ENCODE measurements at regions not wholly inside any gene's neighbourhood (a gene's known extent, or its start where the extent isn't known, plus 50 kb on each side); places are given as distances from the start of the nearest gene placed in this dataset.

DNA sequence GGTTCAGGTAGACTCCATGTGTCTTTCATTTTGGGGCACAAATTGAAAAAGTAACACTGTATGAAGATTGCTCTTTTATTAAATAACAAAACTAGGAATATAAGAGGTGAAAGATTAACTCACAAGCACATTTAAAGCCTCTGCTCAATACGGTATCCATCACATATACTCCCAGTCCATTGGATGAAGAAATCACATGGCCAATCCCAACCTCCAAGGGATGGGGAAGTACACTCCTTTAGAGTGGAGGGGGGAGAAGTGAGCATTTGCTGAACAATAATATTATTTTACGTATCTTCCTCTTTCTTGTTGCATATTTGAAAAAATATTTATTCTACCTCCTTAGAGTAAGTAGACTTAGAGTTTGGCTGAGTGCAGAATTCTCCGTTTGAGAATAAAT lies 316.5 kb downstream of the LMX1A start:
- no peak for DNase-seq (ENCODE audit: low spot score)
- intact Hi-C loops (cut with DNase I): no loop called here

DNA sequence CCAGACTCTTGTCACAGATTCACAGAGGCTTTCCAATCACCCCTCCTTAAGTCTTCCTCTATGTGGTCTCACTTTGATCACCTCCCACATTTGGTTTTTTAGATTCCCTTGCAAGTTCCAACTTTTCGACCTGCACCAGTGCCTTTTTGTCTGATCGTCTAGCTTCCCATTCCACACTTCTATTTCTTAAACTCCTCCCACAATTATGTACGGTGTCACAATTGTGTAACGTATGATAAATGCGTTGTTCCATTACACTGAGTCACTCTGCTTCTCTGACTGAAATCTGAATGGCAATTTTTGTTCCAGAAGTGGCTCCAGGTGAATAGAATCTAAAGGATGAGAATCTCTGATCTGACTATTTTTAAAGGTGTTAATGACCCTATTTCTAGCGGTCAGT lies 320.1 kb downstream of the LMX1A start:
- no peak for DNase-seq (ENCODE audit: low spot score)
- intact Hi-C loops (cut with DNase I): no loop called here

DNA sequence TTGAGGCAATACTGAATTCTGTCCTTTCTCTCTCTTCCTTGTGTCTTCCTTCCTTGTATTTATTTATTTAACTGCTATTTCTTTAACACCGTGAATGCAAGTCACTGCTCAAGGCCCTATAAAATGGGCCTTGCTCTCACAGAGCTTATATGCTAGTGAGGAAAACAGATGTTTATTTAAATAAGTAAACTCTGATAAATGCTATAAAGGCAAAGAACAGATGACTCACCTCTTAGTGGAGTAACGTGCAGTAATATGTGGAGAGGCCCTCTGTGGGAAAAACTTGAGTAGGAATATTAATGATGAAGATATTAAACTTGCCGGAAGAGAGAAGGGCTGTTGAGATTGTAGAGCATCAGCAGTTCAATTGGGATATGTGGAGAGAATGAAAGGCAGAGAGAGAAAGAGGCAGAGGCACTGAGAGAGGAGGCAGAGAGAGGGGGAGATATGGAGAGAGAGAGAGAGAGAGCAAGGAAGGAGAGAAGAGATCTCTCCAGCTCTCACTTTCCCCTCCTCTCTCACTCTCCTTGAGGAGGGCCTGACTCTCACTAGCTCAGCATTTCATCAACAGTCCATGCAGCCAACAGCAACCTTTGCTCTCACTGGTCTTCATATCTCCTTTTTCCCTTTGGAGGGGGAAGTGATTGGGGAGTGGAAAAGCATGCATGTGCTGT lies 322.2 kb downstream of the LMX1A start:
- intact Hi-C loops (cut with DNase I): no loop called here
- no peak for DNase-seq (ENCODE audit: low spot score)

DNA sequence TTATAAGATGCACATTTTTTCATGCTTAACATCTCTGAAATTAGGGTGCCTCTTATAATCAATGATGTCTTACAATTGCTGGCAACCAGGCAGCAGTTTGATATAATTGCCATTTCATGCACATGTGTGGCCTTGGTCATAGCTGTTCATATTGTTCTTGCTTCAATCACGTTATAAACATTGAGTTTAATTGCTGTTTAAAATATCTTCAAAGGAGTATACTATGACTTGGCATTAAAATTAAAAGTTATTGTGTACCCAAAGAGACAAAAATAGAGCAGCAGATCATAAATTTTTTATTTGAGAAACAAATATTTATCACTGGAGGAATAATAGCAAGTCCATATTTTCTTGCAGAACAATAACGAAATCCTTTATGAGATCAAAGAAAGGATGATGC lies 325.5 kb downstream of the LMX1A start:
- no peak for DNase-seq (ENCODE audit: low spot score)
- intact Hi-C loops (cut with DNase I): no loop called here

DNA sequence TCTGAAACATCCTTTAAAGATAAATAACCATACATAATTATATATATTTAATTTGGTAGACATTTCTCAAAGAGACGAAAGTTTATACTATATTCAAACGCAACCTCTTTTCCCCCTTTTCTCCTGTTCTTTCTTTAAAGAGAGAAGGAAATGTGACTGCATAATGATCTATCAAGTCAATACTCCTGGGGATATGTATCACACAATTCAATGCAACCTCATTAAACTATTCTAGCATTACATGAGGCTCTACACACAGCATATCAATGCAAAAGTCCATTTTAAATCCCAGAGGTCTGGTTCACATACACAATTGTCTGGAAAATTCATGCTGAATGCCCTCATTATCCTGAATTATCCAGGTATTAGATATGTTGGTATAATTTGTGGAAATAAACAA lies 330.7 kb downstream of the LMX1A start:
- intact Hi-C loops (cut with DNase I): no loop called here
- DNase-seq (ENCODE audit: low spot score): no peak

DNA sequence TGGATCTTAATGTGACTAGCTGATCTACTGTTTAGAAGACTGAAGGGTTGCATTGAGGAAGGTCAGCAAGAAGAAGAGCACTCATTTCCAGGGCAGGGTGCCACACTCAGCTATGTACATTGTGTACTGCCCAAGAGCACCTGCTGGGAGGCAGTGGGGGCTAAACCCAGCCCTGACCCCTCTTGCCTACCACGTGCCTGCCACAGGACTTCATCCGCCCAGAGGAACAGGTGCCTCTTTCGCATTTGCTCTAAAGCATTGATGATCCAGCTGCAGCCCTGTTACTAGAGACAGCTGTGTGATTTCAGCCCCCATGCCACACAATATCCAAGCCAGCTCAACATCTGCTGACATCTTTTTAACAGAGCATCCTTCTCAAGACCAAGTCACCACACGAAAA lies 341.8 kb downstream of the LMX1A start:
- no peak for DNase-seq (ENCODE audit: low spot score)
- intact Hi-C loops (cut with DNase I): no loop called here

DNA sequence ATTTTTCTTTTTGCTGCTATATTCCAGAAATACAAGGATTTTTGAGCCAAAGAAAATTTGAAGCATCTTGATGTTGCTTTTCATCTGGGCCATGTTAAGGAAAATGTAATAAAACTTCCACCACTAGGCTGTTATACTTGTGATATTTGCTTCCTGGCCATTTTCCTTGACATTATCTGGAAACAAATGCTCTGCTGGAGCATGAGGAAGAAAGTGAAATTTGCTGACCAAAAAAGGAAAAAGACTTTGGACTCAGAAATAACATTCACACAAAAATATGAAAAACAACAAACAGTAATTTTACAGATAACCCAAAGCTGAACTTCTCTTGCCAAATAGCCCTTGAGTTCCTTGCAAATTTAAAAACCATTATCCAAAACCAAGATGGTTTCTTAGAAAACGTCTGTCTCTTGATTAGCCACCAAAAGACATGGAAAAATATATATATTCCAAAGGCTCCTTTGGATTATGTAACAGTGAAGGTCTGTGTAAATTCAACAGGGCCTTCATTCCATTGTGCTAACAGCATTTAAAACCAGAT lies 344.5 kb downstream of the LMX1A start:
- intact Hi-C loops (cut with DNase I): no loop called here
- no peak for DNase-seq (ENCODE audit: low spot score)

DNA sequence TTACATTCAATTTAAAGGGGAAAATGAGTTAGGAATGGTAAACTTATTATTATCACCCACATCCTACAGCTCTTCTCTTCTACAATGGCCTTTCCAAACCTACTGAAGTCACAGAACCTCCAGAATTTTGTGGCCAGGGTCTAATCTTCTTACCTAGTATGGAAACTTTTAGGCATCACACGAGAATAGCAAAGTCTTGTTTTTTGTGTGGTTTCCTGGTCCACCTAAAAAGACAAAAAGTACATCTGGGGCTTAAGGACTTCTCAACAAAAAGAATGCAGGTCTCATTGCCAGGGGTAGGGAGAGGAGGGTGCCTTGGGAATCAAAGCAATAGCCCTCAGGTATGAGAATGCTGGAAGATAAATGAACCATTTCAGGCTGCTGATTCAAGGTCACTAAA lies 345.3 kb downstream of the LMX1A start:
- intact Hi-C loops (cut with DNase I): no loop called here
- DNase-seq (ENCODE audit: low spot score): no peak

DNA sequence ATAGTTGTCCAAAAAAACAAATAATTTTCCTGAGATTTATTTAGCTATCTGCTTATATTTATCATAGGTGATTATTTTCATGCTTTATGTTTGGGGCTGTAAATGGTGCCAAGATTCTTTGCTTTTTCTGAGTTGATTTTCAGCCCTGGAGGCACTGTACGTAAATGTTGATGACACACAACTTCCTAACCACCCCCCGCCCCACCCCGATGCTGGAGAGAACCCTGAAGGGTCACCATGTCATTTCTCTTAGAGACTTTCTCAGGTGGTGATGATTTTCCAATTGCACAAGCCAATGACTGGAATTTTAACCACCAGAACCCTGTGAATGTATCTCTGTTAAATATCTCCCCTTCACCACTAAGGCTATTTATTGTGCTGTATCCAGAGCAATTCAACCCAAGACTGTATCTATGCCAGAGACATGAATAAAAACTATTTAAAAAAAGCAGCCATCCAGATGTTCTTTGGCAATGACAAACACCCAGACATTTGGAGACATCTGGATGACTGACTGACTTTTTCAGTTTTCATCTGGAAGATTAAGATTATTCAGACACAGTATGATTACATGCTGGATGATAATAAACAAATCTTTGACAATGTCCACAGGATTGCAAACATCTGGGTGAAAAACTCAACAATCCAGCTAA lies 346.0 kb downstream of the LMX1A start:
- no peak for DNase-seq (ENCODE audit: low spot score)

DNA sequence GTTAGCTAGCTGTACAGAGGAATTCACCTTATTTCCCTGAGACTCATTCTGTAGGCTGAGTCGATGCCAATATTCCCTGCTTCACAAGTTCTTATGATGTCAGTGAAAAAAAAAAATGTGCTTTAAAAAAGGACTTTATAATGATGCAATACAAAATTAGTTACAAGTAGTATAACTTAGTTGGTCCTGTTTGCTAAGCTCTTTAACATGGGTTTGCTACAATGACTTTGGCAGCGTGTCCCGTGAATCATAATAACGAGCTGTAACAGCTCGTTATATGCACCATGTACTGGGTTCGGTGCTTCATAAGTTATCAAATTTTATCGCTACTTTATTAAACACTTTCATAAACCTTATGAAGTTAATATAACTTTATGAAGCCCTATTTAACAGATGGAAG lies 349.7 kb downstream of the LMX1A start:
- intact Hi-C loops (cut with DNase I): no loop called here

More for the DNA sequence above, 346.0 kb downstream of the LMX1A start:
- intact Hi-C loops (cut with DNase I): no loop called here

DNA sequence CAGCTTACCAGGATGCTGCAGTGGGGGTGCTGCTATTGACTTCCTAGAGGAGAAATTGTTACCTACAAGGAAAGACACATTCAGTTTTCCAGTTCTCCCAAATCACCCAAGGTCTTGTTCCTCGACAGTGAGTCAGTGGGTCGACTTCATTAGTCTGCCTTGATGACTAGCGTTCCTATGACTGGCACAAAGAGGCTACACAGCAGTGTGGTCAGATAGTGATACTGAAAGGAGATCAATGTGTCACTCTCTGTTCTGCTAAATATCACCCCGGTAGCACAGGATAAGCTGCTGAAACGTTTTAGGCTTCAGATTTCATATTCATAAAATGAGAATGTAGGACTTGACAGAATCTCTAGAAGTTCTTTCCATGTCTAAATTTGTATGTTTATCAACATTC lies 357.4 kb downstream of the LMX1A start:
- intact Hi-C loops (cut with DNase I): no loop called here

More for the DNA sequence above, 349.7 kb downstream of the LMX1A start:
- no peak for DNase-seq (ENCODE audit: low spot score)

DNA sequence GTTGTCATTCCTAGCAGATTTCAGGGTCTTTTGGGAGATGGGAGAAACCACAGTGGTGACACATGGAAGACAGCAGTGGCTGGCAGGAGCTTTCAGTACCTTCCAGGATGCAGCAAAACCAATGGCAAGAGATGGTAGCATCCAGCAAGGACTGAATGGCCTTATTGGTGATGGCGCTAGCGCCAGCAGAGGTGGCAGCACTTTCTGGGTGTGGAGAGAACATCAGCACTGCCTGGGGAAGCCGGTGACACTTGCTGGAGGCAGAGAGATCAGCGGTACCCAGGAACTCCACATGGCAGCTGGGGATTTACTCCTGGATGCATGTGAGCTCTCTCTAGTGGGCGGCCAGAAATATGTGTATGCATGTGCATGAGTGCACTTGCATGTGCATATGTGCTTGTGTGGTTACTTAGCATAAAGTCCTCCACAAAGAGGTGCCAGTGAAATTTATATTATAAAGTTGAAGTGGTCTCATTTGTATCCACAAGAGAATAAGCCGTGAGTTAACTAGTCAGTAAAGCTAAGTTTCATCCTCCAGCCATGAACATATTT lies 364.7 kb downstream of the LMX1A start:
- DNase-seq (ENCODE audit: low spot score): no peak
- intact Hi-C loops (cut with DNase I): no loop called here

More for the DNA sequence above, 357.4 kb downstream of the LMX1A start:
- no peak for DNase-seq (ENCODE audit: low spot score)

DNA sequence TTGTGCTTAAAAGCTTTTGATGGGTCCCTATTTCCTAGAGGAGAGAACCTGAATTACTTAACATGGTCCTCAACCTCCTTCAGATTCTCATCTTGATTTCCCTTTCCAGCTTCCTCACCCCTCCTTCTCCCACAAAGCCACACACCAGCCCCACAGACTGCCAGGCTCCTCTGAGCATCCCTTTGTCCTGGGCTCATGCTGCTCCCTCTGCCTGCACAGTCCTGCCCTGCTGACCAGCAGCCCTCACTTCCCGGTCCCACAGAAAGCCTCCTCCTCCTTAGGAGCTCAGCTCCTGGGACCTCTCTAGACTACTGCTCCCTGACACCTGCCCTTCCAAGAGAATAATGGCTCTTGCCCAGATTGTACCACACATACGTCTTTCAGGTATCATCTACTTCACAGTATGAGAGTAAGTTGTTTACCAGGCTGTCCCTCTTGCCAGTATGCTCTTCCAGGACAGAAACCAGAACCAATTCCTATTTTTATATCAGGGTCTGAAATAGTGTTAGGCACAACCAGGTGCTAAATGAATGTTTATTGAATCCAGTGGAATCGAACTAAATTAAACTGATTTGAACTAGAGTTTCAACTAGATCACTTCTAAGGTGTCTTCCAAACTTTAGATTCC lies 373.4 kb downstream of the LMX1A start:
- intact Hi-C loops (cut with DNase I): no loop called here
- no peak for DNase-seq (ENCODE audit: low spot score)

DNA sequence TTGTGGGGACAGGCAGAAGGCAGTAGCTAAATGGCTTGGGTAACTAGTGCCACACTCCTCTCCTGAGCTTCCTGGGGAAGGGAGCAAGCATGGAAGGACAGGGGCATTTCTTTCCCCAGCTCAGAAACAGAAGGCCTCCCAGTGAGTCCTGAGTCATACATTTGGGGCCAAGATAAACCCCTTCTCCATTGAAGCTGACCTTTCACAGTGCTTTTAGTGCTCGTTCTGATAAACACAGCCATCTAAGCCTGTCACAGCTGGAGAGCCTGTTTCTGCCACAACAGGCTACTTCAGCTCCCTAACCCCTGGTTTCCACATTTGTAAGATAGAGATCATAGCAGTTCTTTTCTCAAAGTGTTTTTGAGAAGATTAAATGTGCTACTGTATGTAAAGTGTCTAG lies 374.0 kb downstream of the LMX1A start:
- intact Hi-C loops (cut with DNase I): no loop called here
- no peak for DNase-seq (ENCODE audit: low spot score)

DNA sequence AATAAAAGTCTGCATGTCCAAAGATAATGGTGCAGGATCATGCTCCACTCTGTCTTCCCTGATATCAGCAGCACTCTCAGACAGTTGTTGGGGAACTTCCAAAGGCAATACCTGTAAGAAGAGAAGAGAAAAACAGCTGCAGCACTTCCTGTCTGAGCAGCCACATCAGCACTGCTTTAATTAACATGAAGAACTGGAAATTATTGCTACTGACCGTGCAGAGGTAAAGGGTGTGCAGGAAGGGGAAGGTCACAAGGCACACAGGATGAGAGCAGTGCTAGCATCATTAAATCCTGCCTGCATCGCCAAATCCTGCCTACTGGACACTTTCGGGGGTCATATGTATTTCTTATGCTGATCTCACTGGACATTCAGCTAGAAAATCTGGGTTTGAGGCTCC lies 379.0 kb downstream of the LMX1A start:
- no peak for DNase-seq (ENCODE audit: low spot score)
- intact Hi-C loops (cut with DNase I): loop anchor here (5.0 kb wide), 1 partner anchor 45 kb away; no protein-coding TSS in a partner anchor

DNA sequence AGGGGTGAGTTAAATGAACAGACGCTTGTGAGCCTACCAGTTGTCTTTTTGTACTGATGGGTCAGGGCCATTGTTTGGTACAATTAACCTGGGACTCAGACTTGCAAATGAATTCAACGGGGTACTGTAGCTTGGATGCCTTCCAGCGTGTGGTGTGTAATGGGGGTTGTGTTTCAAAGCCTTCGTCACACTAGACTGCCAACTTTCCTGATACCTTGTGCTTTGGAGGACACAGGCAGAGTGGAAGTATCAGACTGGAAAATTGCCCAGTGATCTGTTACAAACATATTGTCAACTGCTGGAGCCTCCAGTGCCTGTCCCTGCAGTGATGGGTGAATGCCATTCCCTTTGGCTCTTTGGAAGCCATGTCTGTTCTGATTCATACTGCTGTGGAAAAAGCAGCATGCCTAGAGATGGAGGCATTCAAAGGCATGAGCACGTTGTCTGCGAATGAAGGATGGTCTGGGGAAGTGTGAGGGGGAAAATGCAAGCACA lies 384.5 kb downstream of the LMX1A start:
- no peak for DNase-seq (ENCODE audit: low spot score)
- intact Hi-C loops (cut with DNase I): no loop called here

DNA sequence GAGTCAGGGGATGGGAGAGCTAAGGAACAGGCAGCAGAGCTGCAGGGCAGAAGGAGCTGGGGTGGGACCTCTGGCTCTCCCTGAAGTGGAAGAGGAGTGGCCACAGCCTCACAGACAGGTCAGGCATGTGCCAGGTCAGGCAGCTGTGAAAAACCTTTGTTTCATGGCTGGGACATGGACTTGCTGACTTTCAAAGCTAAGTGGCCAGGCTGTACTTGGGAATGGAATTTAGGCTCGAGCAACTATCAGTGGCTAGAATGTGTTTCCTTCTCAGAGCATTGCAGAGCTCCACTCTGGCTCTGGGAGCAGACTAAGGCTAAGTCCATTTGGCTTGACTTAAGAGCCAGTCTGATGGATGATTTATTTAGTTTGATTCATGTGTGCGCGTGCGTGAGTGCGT lies 385.1 kb downstream of the LMX1A start:
- intact Hi-C loops (cut with DNase I): no loop called here
- DNase-seq (ENCODE audit: low spot score): no peak

DNA sequence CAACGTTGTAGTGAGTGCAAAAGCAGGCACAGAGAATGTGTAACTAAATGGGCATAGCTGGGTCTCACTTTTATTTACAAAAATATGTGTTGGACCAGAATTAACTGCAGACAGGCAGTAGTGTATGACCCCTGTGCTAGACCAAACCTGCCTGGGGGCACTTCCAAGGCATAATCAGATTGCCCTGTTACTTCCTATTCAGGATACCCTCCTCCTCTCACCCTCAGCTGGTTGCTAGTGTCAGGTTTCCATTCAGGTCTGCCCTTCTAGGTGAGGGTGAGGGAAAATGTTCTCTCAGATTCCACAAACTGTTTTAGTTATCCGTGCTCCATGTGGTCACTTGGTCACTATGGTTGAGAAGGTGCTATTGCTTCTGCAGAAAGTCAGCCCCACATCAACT lies 387.3 kb downstream of the LMX1A start:
- intact Hi-C loops (cut with DNase I): no loop called here
- no peak for DNase-seq (ENCODE audit: low spot score)

DNA sequence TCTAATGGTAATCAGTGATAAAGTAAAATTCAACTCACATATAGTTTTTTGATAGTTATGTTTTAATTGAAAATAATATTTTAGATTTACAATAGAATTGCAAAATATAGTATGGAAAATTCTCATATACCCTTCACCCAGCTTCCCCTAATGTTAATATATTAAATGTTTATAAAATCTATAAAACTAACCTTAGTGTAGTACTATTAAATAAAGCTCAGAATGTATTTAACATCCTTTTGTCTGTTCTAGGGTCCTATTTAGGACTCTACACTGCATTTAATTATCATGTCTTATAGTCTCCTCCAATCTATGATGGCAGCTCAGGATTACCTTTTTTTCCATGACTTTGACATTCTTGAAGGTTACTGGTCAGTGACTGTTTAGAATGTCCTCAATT lies 389.2 kb downstream of the LMX1A start:
- no peak for DNase-seq (ENCODE audit: low spot score)
- intact Hi-C loops (cut with DNase I): no loop called here

DNA sequence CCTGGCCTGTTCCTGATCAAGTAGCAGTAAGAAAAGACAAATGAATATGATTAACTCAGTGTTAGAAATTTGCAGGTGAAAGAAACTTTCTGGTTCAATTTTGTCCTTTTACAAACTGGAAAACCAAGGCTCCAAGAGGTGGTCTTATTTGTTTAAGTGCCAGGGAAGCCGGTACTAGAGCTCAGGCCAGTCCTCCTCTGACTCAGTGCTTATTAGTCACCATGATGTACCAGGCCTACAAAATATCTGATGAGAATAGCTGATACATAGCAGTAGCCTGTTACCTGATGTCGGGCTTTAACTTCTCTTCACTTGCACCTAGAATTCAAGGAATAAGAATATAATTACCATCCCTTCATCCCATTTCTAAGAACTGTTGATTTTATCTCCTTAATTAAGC lies 394.8 kb downstream of the LMX1A start:
- no peak for DNase-seq (ENCODE audit: low spot score)
- intact Hi-C loops (cut with DNase I): no loop called here

Data from cardiac septum (tissue), 1 donor.